GM12878 (cell line): ENCODE measurements at regions not wholly inside any gene's neighbourhood (a gene's known extent, or its start where the extent isn't known, plus 50 kb on each side); places are given as distances from the start of the nearest gene placed in this dataset.

Experiments
- ATF3 ChIP-seq: IDR thresholded peaks from 2 replicates; pipeline ENCODE4 v1.6.1; 2011; ENCODE audit warnings: low read depth, mild to moderate bottlenecking, low read length, moderate library complexity, borderline replicate concordance; ENCODE audit errors: extremely low read depth
- CHD2 ChIP-seq: IDR thresholded peaks from 2 replicates; pipeline ENCODE4 v1.6.1; 2011; ENCODE audit warnings: low read depth, low read length, improper control_type of control experiment, borderline replicate concordance
- CTCF ChIP-seq, 3 experiments: IDR thresholded peaks in 2 of 3; conservative IDR thresholded peaks in 1 of 3; 2 replicates each; pipeline ENCODE4 v1.5.1; 2011; ENCODE audit warnings: low read depth in 3 of 3, low read length in 3 of 3, mild to moderate bottlenecking in 3 of 3, control low read depth in 2 of 3, moderate library complexity in 2 of 3, inconsistent platforms in 1 of 3, mixed read lengths in 1 of 3; ENCODE audit not compliant: control insufficient read depth in 2 of 3, insufficient read depth in 1 of 3; ENCODE audit errors: extremely low read depth in 1 of 3
- IKZF1 ChIP-seq: fragments of 450-650 bp; conservative IDR thresholded peaks from 2 replicates; pipeline ENCODE4 v1.6.1; 2017; ENCODE audit warnings: antibody characterized with exemption, mild to moderate bottlenecking
- MAX ChIP-seq: IDR thresholded peaks from 2 replicates; pipeline ENCODE4 v1.6.1; 2012; ENCODE audit warnings: low read depth, low read length, improper control_type of control experiment
- MYC ChIP-seq: IDR thresholded peaks from 2 replicates; pipeline ENCODE4 v1.6.1; 2011; ENCODE audit warnings: mild to moderate bottlenecking, low read length, moderate library complexity, inconsistent platforms; ENCODE audit not compliant: insufficient read depth, insufficient replicate concordance, insufficient read length, severe bottlenecking
- NR2C1 ChIP-seq: fragments of 450-650 bp; IDR thresholded peaks from 2 replicates; pipeline ENCODE4 v1.6.1; 2017; ENCODE audit warnings: antibody characterized with exemption, mild to moderate bottlenecking, moderate library complexity
- POLR2A ChIP-seq: IDR thresholded peaks from 2 replicates; pipeline ENCODE4 v1.6.1; 2011; ENCODE audit warnings: low read depth, mild to moderate bottlenecking, low read length
- PRDM15 ChIP-seq: fragments of 450-650 bp; formaldehyde crosslinking; IDR thresholded peaks from 2 replicates; pipeline ENCODE4 v1.4.0; 2020; ENCODE audit warnings: mild to moderate bottlenecking, moderate library complexity
- SP1 ChIP-seq: IDR thresholded peaks from one replicate; pipeline ENCODE4 v1.6.1; 2011; ENCODE audit warnings: low read depth, low read length
- SREBF2 ChIP-seq: IDR thresholded peaks from 2 replicates; pipeline ENCODE4 v1.6.1; 2012; ENCODE audit warnings: mild to moderate bottlenecking, low read length
- SUPT20H ChIP-seq: IDR thresholded peaks from 2 replicates; pipeline ENCODE4 v1.6.1; 2011; ENCODE audit warnings: low read depth, mild to moderate bottlenecking, low read length, moderate library complexity, borderline replicate concordance; ENCODE audit not compliant: control insufficient read depth
- TAF1 ChIP-seq: IDR thresholded peaks from 2 replicates; pipeline ENCODE4 v1.6.1; 2011; ENCODE audit warnings: mild to moderate bottlenecking, low read depth, low read length, borderline replicate concordance
- ZNF207 ChIP-seq: fragments of 450-650 bp; IDR thresholded peaks from 2 replicates; pipeline ENCODE4 v1.6.1; 2014; ENCODE audit warnings: antibody characterized with exemption, mild to moderate bottlenecking, borderline replicate concordance

GRCh38 chr10:106189292-106189691 is 975.2 kb downstream of the SORCS1 start:
- TF ChIP-seq MAX (no peak), SREBF2 (no peak), CTCF (IDR thresholded peaks at IDR 0.05 in 2 of 3, conservative IDR thresholded peaks at IDR 0.05 in 1 of 3; ENCODE audit: control insufficient read depth in 2 of 3, extremely low read depth in 1 of 3, insufficient read depth in 1 of 3, low read depth in 3 of 3, low read length in 3 of 3) (peak; percentile 52 to 56 (median 54)), IKZF1 (no peak), PRDM15 (no peak), CHD2 (no peak), MYC (no peak), SP1 (no peak), SUPT20H (no peak), POLR2A (no peak), ZNF207 (no peak), NR2C1 (no peak), TAF1 (no peak), ATF3 (no peak)
